ENCODE measurements at regions not wholly inside any gene's neighbourhood (a gene's known extent, or its start where the extent isn't known, plus 50 kb on each side); places are given as distances from the start of the nearest gene placed in this dataset.

- no peak overlapping the region for H3K4me3 ChIP-seq (ENCODE audit: control insufficient read depth in 2 of 3, extremely low read depth in 1 of 3, insufficient read depth in 2 of 3, low read depth in 1 of 3, low read length in 3 of 3)
- no peak overlapping the region for H3K4me2 ChIP-seq (ENCODE audit: control insufficient read depth, extremely low read depth, insufficient read depth, low read depth, low read length)
- TF ChIP-seq EZH2 (IDR thresholded peaks at IDR 0.05; ENCODE audit: low read length) (no peak), CTCF (optimal IDR thresholded peaks at IDR 0.05 in 1 of 3, IDR thresholded peaks at IDR 0.05 in 1 of 3, conservative IDR thresholded peaks at IDR 0.05 in 1 of 3; ENCODE audit: extremely low read depth in 1 of 3, insufficient read depth in 2 of 3, low read length in 3 of 3) (no peak)
- H3K4me1 ChIP-seq (ENCODE audit: control insufficient read depth, extremely low read depth, insufficient read depth, low read length): no peaks in the 10 kb centered on the region
- no peaks in the 10 kb centered on the region for H3K36me3 ChIP-seq (ENCODE audit: control insufficient read depth in 2 of 2, extremely low read depth in 1 of 2, insufficient read depth in 2 of 2, low read length in 2 of 2)
- no peaks in the 10 kb centered on the region for H4K20me1 ChIP-seq (ENCODE audit: control insufficient read depth, extremely low read depth, insufficient read depth, low read length)
- DNase-seq (ENCODE audit: low read depth, low spot score) (no peak), FAIRE-seq (no peak)
- peaks cover 8% of the 10 kb centered on the region for H3K27me3 ChIP-seq (ENCODE audit: control insufficient read depth, extremely low read depth, insufficient read depth, low read length)
- no peaks in the 10 kb centered on the region for H3K9me1 ChIP-seq (ENCODE audit: control insufficient read depth, extremely low read depth, insufficient read depth, low read length)
- dilution Hi-C loops (cut with MboI; ENCODE audit: extremely low pct_ligation_motif_present, low sequenced_read_pairs): no loop called here
- no peaks in the 10 kb centered on the region for H3K9me3 ChIP-seq (ENCODE audit: control insufficient read depth, low read depth, low read length)
- H3K9ac ChIP-seq (ENCODE audit: control insufficient read depth, extremely low read depth, insufficient read depth, low read length): no peak overlapping the region
- no peak overlapping the region for H3K27ac ChIP-seq (ENCODE audit: control insufficient read depth, insufficient read depth, low read length)
- no peaks in the 10 kb centered on the region for H3K79me2 ChIP-seq (ENCODE audit: control insufficient read depth, insufficient read depth, low read length)
- H2AFZ ChIP-seq (ENCODE audit: control insufficient read depth, low read length): no peak overlapping the region
These were observed 439.2 kb downstream of the TNS1 start for GRCh38 chr2:217563565-217563964.

- H3K4me1 ChIP-seq (ENCODE audit: control insufficient read depth, extremely low read depth, insufficient read depth, low read length): no peaks in the 10 kb centered on the region
- dilution Hi-C loops (cut with MboI; ENCODE audit: extremely low pct_ligation_motif_present, low sequenced_read_pairs): no loop called here
- H3K79me2 ChIP-seq (ENCODE audit: control insufficient read depth, insufficient read depth, low read length): no peaks in the 10 kb centered on the region
These were observed 439.8 kb downstream of the TNS1 start for GRCh38 chr2:217562871-217563480.

More at GRCh38 chr2:217562871-217563480, 439.8 kb downstream of the TNS1 start:
- FAIRE-seq (no peak), DNase-seq (ENCODE audit: low read depth, low spot score) (no peak)
- TF ChIP-seq EZH2 (IDR thresholded peaks at IDR 0.05; ENCODE audit: low read length): no peak
- no peak for TF ChIP-seq CTCF (optimal IDR thresholded peaks at IDR 0.05 in 1 of 3, IDR thresholded peaks at IDR 0.05 in 1 of 3, conservative IDR thresholded peaks at IDR 0.05 in 1 of 3; ENCODE audit: extremely low read depth in 1 of 3, insufficient read depth in 2 of 3, low read length in 3 of 3)
- no peak overlapping the region for H3K9ac ChIP-seq (ENCODE audit: control insufficient read depth, extremely low read depth, insufficient read depth, low read length)
- H4K20me1 ChIP-seq (ENCODE audit: control insufficient read depth, extremely low read depth, insufficient read depth, low read length): no peaks in the 10 kb centered on the region
- H2AFZ ChIP-seq (ENCODE audit: control insufficient read depth, low read length): no peak overlapping the region
- no peak overlapping the region for H3K4me2 ChIP-seq (ENCODE audit: control insufficient read depth, extremely low read depth, insufficient read depth, low read depth, low read length)
- H3K9me1 ChIP-seq (ENCODE audit: control insufficient read depth, extremely low read depth, insufficient read depth, low read length): no peaks in the 10 kb centered on the region
- H3K36me3 ChIP-seq (ENCODE audit: control insufficient read depth in 2 of 2, extremely low read depth in 1 of 2, insufficient read depth in 2 of 2, low read length in 2 of 2): no peaks in the 10 kb centered on the region
- peaks cover 8% of the 10 kb centered on the region for H3K27me3 ChIP-seq (ENCODE audit: control insufficient read depth, extremely low read depth, insufficient read depth, low read length)
- H3K4me3 ChIP-seq (ENCODE audit: control insufficient read depth in 2 of 3, extremely low read depth in 1 of 3, insufficient read depth in 2 of 3, low read depth in 1 of 3, low read length in 3 of 3): no peak overlapping the region
- H3K9me3 ChIP-seq (ENCODE audit: control insufficient read depth, low read depth, low read length): no peaks in the 10 kb centered on the region
- no peak overlapping the region for H3K27ac ChIP-seq (ENCODE audit: control insufficient read depth, insufficient read depth, low read length)

All from keratinocyte (primary cell).